WTC11 (cell line): ENCODE measurements at regions not wholly inside any gene's neighbourhood (a gene's known extent, or its start where the extent isn't known, plus 50 kb on each side); places are given as distances from the start of the nearest gene placed in this dataset.

ENCODE experiments used
- FOXP1 ChIP-seq: sonication (generic); formaldehyde crosslinking; IDR thresholded peaks from 2 replicates; pipeline ENCODE4 v1.8.0; 2022; ENCODE audit warnings: missing genetic modification reagents, mild to moderate bottlenecking, moderate library complexity, borderline replicate concordance
- ZNF232 ChIP-seq: sonication (generic); formaldehyde crosslinking; IDR thresholded peaks from 2 replicates; pipeline ENCODE4 v1.8.0; 2022; ENCODE audit warnings: mild to moderate bottlenecking, missing genetic modification reagents

DNA sequence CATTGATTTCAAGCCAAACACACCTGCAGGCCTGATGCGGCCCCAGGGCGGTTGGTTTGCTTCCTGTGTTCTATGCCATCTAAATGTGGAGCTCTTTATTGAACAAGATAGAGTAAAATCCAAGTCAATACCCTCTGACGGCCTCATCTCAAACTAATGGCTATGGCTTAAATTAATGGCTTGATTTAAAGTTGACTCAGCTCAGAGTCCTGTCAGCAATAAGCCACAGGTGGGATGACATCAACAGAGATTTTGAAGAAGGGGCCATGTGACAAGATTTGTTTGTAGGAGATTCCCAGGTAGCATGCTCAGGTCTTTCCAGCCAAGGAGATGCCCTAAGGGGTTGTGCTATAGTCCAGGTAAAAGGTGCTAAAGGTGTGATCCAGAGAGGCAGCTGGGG is 66.7 kb upstream of the ZNF32 start:
- TF ChIP-seq FOXP1 (CRISPR knock-in tag) (no peak), ZNF232 (CRISPR knock-in tag) (no peak)
